ENCODE measurements at regions not wholly inside any gene's neighbourhood (a gene's known extent, or its start where the extent isn't known, plus 50 kb on each side); places are given as distances from the start of the nearest gene placed in this dataset.

GRCh38 chr4:59054086-59054485, 1943.9 kb upstream of the IGFBP7 start:
- H3K27ac ChIP-seq, result no peak overlapping the region
- TF ChIP-seq CTCF (IDR thresholded peaks at IDR 0.05) (no peak), POLR2A (IDR thresholded peaks at IDR 0.05) (no peak)
- WGBS, 4 donors, result 66 to 89% (median 74%) methylated on average over 1 of the region's 1 CpG
- no peak for DNase-seq
- no peak overlapping the region for H3K4me3 ChIP-seq
- intact Hi-C loops (cut with DNase I), result no loop called here
- no peaks in the 10 kb centered on the region for H3K4me1 ChIP-seq
- no peak for ATAC-seq
- H3K27me3 ChIP-seq, result no peaks in the 10 kb centered on the region
- H3K36me3 ChIP-seq, result no peaks in the 10 kb centered on the region
- no peaks in the 10 kb centered on the region for H3K9me3 ChIP-seq

GRCh38 chr4:59057804-59058203, 1947.6 kb upstream of the IGFBP7 start:
- Histone ChIP-seq H3K4me1 (no peaks in the 10 kb centered on the region), H3K36me3 (no peaks in the 10 kb centered on the region), H3K27ac (no peak overlapping the region), H3K4me3 (no peak overlapping the region), H3K9me3 (no peaks in the 10 kb centered on the region), H3K27me3 (no peaks in the 10 kb centered on the region)
- no peak for DNase-seq
- ATAC-seq, result no peak
- intact Hi-C loops (cut with DNase I), result no loop called here
- TF ChIP-seq POLR2A (IDR thresholded peaks at IDR 0.05), result no peak
- no peak for TF ChIP-seq CTCF (IDR thresholded peaks at IDR 0.05)
- 83 to 91% (median 85%) methylated on average over 2 of the region's 2 CpGs for WGBS, 4 donors

- no peak for TF ChIP-seq POLR2A (IDR thresholded peaks at IDR 0.05)
- TF ChIP-seq CTCF (IDR thresholded peaks at IDR 0.05), result no peak
- H3K36me3 ChIP-seq, result no peaks in the 10 kb centered on the region
- no peak overlapping the region for H3K27ac ChIP-seq
- no peaks in the 10 kb centered on the region for H3K27me3 ChIP-seq
- no peak for DNase-seq
- 23 to 31% (median 26%) methylated on average over 2 of the region's 2 CpGs for WGBS, 4 donors
- no peaks in the 10 kb centered on the region for H3K4me1 ChIP-seq
- no peak for ATAC-seq
- H3K4me3 ChIP-seq, result no peak overlapping the region
- H3K9me3 ChIP-seq, result no peaks in the 10 kb centered on the region
- intact Hi-C loops (cut with DNase I), result no loop called here
These were observed 1948.4 kb upstream of the IGFBP7 start for GRCh38 chr4:59058543-59058942.

GRCh38 chr4:59060002-59060846, 1950.0 kb upstream of the IGFBP7 start:
- TF ChIP-seq POLR2A (IDR thresholded peaks at IDR 0.05) (no peak), CTCF (IDR thresholded peaks at IDR 0.05) (no peak)
- Histone ChIP-seq H3K4me3 (no peak overlapping the region), H3K27ac (no peak overlapping the region), H3K9me3 (no peaks in the 10 kb centered on the region), H3K4me1 (no peaks in the 10 kb centered on the region), H3K27me3 (no peaks in the 10 kb centered on the region), H3K36me3 (no peaks in the 10 kb centered on the region)
- DNase-seq (peak in 1 of 5 donors; percentile 20), ATAC-seq (no peak)
- intact Hi-C loops (cut with DNase I), result no loop called here
- WGBS, 4 donors, result 85 to 90% (median 87%) methylated on average over 13 of the region's 13 CpGs

All from heart left ventricle (tissue), 16 donors.